A549 (cell line): ENCODE measurements at regions not wholly inside any gene's neighbourhood (a gene's known extent, or its start where the extent isn't known, plus 50 kb on each side); places are given as distances from the start of the nearest gene placed in this dataset.

Source experiments
- ATAC-seq, 2 experiments: fragments of 200-7000 bp in 1 of 2; fragments of >200 bp in 1 of 2; cut with Nextera tagmentation in 1 of 2; cut with Tn5 transposase in 1 of 2; 3 replicates each; pipeline versions ENCODE4 v1.8.0 to v1.9.1; 2018 to 2020; ENCODE audit warnings: mild to moderate bottlenecking in 1 of 2, moderate library complexity in 1 of 2
- CTCF ChIA-PET: fragments of 300-600 bp; sonication (Branson Sonifier 250); formaldehyde crosslinking; extraction: SDS; loops from one replicate; lab custom pipeline; 2021; ENCODE audit warnings: antibody characterized with exemption, inconsistent platforms; lab: Yijun Ruan, JAX
- POLR2A ChIA-PET: fragments of 350-600 bp; formaldehyde crosslinking; extraction: SDS; loops from one replicate; lab custom pipeline; 2021; ENCODE audit warnings: antibody characterized with exemption, inconsistent platforms; lab: Yijun Ruan, JAX
- DNase-seq, 2 experiments: peaks; one replicate each; pipeline versions ENCODE4 v3.0.0 to v3.0.0-alpha.2; 2011 to 2016; ENCODE audit warnings: low read depth in 1 of 2, low spot score in 1 of 2
- FAIRE-seq: peaks from 2 replicates; lab custom pipeline; 2011; peaks lifted over from hg19 to GRCh38; lab: Jason Lieb, UNC
- H3K27ac ChIP-seq, 2 experiments: fragments of >200 bp; sonication (Bioruptor Twin); formaldehyde crosslinking; 3 replicates each; pipeline ENCODE4 v1.5.1; 2016 to 2017
- H3K4me1 ChIP-seq: fragments of >200 bp; sonication (Bioruptor Twin); formaldehyde crosslinking; 3 replicates; pipeline ENCODE4 v1.6.1; 2016
- H3K4me2 ChIP-seq: fragments of >200 bp; sonication (Bioruptor Twin); formaldehyde crosslinking; 3 replicates; pipeline ENCODE4 v1.6.1; 2016
- H3K4me3 ChIP-seq: fragments of >200 bp; sonication (Bioruptor Twin); formaldehyde crosslinking; 3 replicates; pipeline ENCODE4 v1.5.1; 2016
- H3K9me3 ChIP-seq: fragments of >200 bp; sonication (Bioruptor Twin); formaldehyde crosslinking; 3 replicates; pipeline ENCODE4 v1.6.1; 2016
- BCL3 ChIP-seq: fragments of >200 bp; sonication (Bioruptor Twin); formaldehyde crosslinking; IDR thresholded peaks from 3 replicates; pipeline ENCODE4 v1.6.1; 2016
- CBX2 ChIP-seq: fragments of 200-600 bp; sonication (generic); IDR thresholded peaks from 2 replicates; pipeline ENCODE4 v1.6.1; 2016; ENCODE audit warnings: low read depth, mild to moderate bottlenecking, borderline replicate concordance
- CBX8 ChIP-seq: fragments of 200-600 bp; sonication (generic); IDR thresholded peaks from 2 replicates; pipeline ENCODE4 v1.6.1; 2016
- CTCF ChIP-seq: fragments of >200 bp; sonication (Bioruptor Twin); formaldehyde crosslinking; IDR thresholded peaks from 3 replicates; pipeline ENCODE4 v1.5.1; 2016
- E2F6 ChIP-seq: IDR thresholded peaks from 2 replicates; pipeline ENCODE4 v1.6.1; 2012; ENCODE audit warnings: low read depth, borderline replicate concordance
- EHF ChIP-seq: fragments of 250-450 bp; sonication (Bioruptor Pico); IDR thresholded peaks from 2 replicates; pipeline ENCODE4 v1.5.0; 2020; ENCODE audit warnings: mild to moderate bottlenecking
- FOSB ChIP-seq: fragments of 250-450 bp; sonication (Bioruptor Pico); IDR thresholded peaks from 2 replicates; pipeline ENCODE4 v1.5.0; 2020; ENCODE audit warnings: mild to moderate bottlenecking, moderate library complexity
- FOXS1 ChIP-seq: fragments of 250-450 bp; sonication (Bioruptor Pico); IDR thresholded peaks from 2 replicates; pipeline ENCODE4 v1.5.0; 2020; ENCODE audit warnings: mild to moderate bottlenecking, moderate library complexity
- HES2 ChIP-seq: fragments of >200 bp; sonication (Bioruptor Twin); formaldehyde crosslinking; IDR thresholded peaks from 2 replicates; pipeline ENCODE4 v1.6.1; 2016
- HOXB5 ChIP-seq: fragments of 250-450 bp; sonication (Bioruptor Pico); IDR thresholded peaks from 2 replicates; pipeline ENCODE4 v1.5.0; 2020; ENCODE audit warnings: mild to moderate bottlenecking, moderate library complexity
- JUN ChIP-seq, 2 experiments: fragments of >200 bp; sonication (Bioruptor Twin); formaldehyde crosslinking; IDR thresholded peaks; 2 replicates in 1 of 2; 3 replicates in 1 of 2; pipeline ENCODE4 v1.6.1; 2016 to 2017
- JUNB ChIP-seq: fragments of >200 bp; sonication (Bioruptor Twin); formaldehyde crosslinking; IDR thresholded peaks from 2 replicates; pipeline ENCODE4 v1.6.1; 2016
- KDM1A ChIP-seq: fragments of 200-600 bp; sonication (generic); IDR thresholded peaks from 2 replicates; pipeline ENCODE4 v1.6.1; 2016; ENCODE audit warnings: low read depth, mild to moderate bottlenecking
- NFE2L2 ChIP-seq: fragments of 150-350 bp; conservative IDR thresholded peaks from 2 replicates; pipeline ENCODE4 v1.6.1; 2014; ENCODE audit warnings: low read length
- POLR2A ChIP-seq: IDR thresholded peaks from 2 replicates; pipeline ENCODE4 v1.6.1; 2012; ENCODE audit warnings: mild to moderate bottlenecking, low read length
- RARB ChIP-seq: fragments of 250-450 bp; sonication (Bioruptor Pico); IDR thresholded peaks from 2 replicates; pipeline ENCODE4 v1.8.0; 2021; ENCODE audit warnings: mild to moderate bottlenecking, moderate library complexity
- TFCP2L1 ChIP-seq: fragments of 250-450 bp; sonication (Bioruptor Pico); IDR thresholded peaks from 2 replicates; pipeline ENCODE4 v1.5.0; 2021; ENCODE audit warnings: mild to moderate bottlenecking
- ZSCAN20 ChIP-seq: fragments of 250-450 bp; sonication (Bioruptor Pico); IDR thresholded peaks from 2 replicates; pipeline ENCODE4 v1.8.0; 2022; ENCODE audit warnings: mild to moderate bottlenecking, moderate library complexity
- WGBS: methylation state at CpG from one replicate; pipeline ENCODE4 v1.1.6; 2017; ENCODE audit errors: missing lambda C conversion rate; 5-methylcytosine and 5-hydroxymethylcytosine counted together

GRCh38 chr2:2409481-2409880 lies 78.4 kb upstream of the MYT1L start:
- Histone ChIP-seq H3K4me2 (no peak overlapping the region), H3K9me3 (no peaks in the 10 kb centered on the region), H3K4me1 (no peaks in the 10 kb centered on the region), H3K27ac (no peak overlapping the region), H3K4me3 (no peak overlapping the region)
- FAIRE-seq = no peak
- no peak for TF ChIP-seq KDM1A
- ATAC-seq = no peak
- WGBS = 0% methylated on average over 2 of the region's 2 CpGs
- POLR2A ChIA-PET = no interaction called here
- no peak for DNase-seq
- CTCF ChIA-PET = no interaction called here

- H3K4me2 ChIP-seq = no peak overlapping the region
- FAIRE-seq = no peak
- no peak overlapping the region for H3K4me3 ChIP-seq
- WGBS = 0% methylated on average over 1 of the region's 1 CpG
- ATAC-seq = no peak
- no peaks in the 10 kb centered on the region for H3K9me3 ChIP-seq
- H3K4me1 ChIP-seq = no peaks in the 10 kb centered on the region
- POLR2A ChIA-PET = no interaction called here
- CTCF ChIA-PET = no interaction called here
- no peak for DNase-seq
- no peak for TF ChIP-seq JUNB
- TF ChIP-seq NFE2L2 = no peak
- TF ChIP-seq FOSB (CRISPR knock-in tag) = no peak
- no peak for TF ChIP-seq HES2
- no peak for TF ChIP-seq CBX2
- no peak for TF ChIP-seq KDM1A
- TF ChIP-seq POLR2A = no peak
- TF ChIP-seq BCL3 = no peak
- TF ChIP-seq EHF (CRISPR knock-in tag) = no peak
- TF ChIP-seq ZSCAN20 (CRISPR knock-in tag) = no peak
- no peak for TF ChIP-seq CBX8
- TF ChIP-seq CTCF = no peak
- TF ChIP-seq FOXS1 (CRISPR knock-in tag) = no peak
- no peak overlapping the region for H3K27ac ChIP-seq
Observed at GRCh38 chr2:2405780-2406179, 74.7 kb upstream of the MYT1L start.

GRCh38 chr2:2400286-2401038 lies 69.4 kb upstream of the MYT1L start:
- no peak overlapping the region for H3K27ac ChIP-seq
- TF ChIP-seq JUN (IDR thresholded peaks at IDR 0.05) (no peak), TFCP2L1 (CRISPR knock-in tag) (no peak), NFE2L2 (no peak), HES2 (no peak), HOXB5 (CRISPR knock-in tag) (no peak), RARB (CRISPR knock-in tag) (no peak), CTCF (no peak), BCL3 (no peak), E2F6 (no peak)
- TF ChIP-seq, all 56 proteins: peak for 0
- no peak for FAIRE-seq
- ChIA-PET CTCF (no interaction called here), POLR2A (no interaction called here)
- H3K9me3 ChIP-seq = no peaks in the 10 kb centered on the region
- 7% methylated on average over 18 of the region's 18 CpGs for WGBS
- no peak overlapping the region for H3K4me3 ChIP-seq
- DNase-seq = no peak
- H3K4me1 ChIP-seq = no peaks in the 10 kb centered on the region
- no peak overlapping the region for H3K4me2 ChIP-seq
- no peak for ATAC-seq
